Endothelial cell of umbilical vein (primary cell): ENCODE measurements at regions not wholly inside any gene's neighbourhood (a gene's known extent, or its start where the extent isn't known, plus 50 kb on each side); places are given as distances from the start of the nearest gene placed in this dataset.

Source experiments
- BruUV-seq: library from RNA; stranded (reverse); fragments of 400-500 nt; replicated peaks from 2 replicates; lab custom pipeline; 2021; lab: Mats Ljungman, UMichigan
- CTCF ChIA-PET: fragments of 300-600, 350-600 bp; sonication (Branson Sonifier 250); formaldehyde crosslinking; loops from one replicate; lab custom pipeline; 2021; ENCODE audit warnings: antibody characterized with exemption, inconsistent platforms; lab: Charles Lee
- POLR2A ChIA-PET: fragments of 300-600, 350-600 bp; sonication (Branson Sonifier 250); formaldehyde crosslinking; loops from one replicate; lab custom pipeline; 2021; ENCODE audit warnings: antibody characterized with exemption, inconsistent platforms; lab: Charles Lee
- DNase-seq: peaks from one replicate; pipeline ENCODE4 v3.0.0-alpha.2; 2011; ENCODE audit warnings: low read depth, low spot score
- FAIRE-seq: peaks from 2 replicates; lab custom pipeline; 2011; peaks lifted over from hg19 to GRCh38; lab: Jason Lieb, UNC
- H2AFZ ChIP-seq: 2 replicates; pipeline ENCODE4 v1.6.0; 2012; ENCODE audit warnings: low read depth, low read length, control low read depth, inconsistent platforms
- H3K27ac ChIP-seq: 2 replicates; pipeline ENCODE4 v1.5.1; 2011; ENCODE audit warnings: low read depth, mild to moderate bottlenecking, control low read depth, low read length, moderate library complexity; ENCODE audit not compliant: insufficient read depth
- H3K27me3 ChIP-seq, 2 experiments: 2 replicates each; pipeline versions ENCODE4 v1.6.0 to v1.6.1; 2011; ENCODE audit warnings: low read length in 2 of 2, mixed read lengths in 1 of 2; ENCODE audit not compliant: control insufficient read depth in 2 of 2, insufficient read depth in 2 of 2
- H3K36me3 ChIP-seq, 2 experiments: 2 replicates in 1 of 2; 3 replicates in 1 of 2; pipeline ENCODE4 v1.5.1; 2011; ENCODE audit warnings: low read length in 2 of 2, mild to moderate bottlenecking in 1 of 2, moderate library complexity in 1 of 2; ENCODE audit not compliant: control insufficient read depth in 2 of 2, insufficient read depth in 2 of 2; ENCODE audit errors: extremely low read depth in 1 of 2
- H3K4me1 ChIP-seq: 3 replicates; pipeline ENCODE4 v1.5.1; 2011; ENCODE audit warnings: mild to moderate bottlenecking, low read length; ENCODE audit not compliant: control insufficient read depth, insufficient read depth; ENCODE audit errors: extremely low read depth
- H3K4me2 ChIP-seq: 2 replicates; pipeline ENCODE4 v1.6.1; 2011; ENCODE audit warnings: low read length, control low read depth, mixed read lengths; ENCODE audit not compliant: insufficient read depth
- H3K4me3 ChIP-seq, 3 experiments: fragments of 200-600 bp in 1 of 3; sonication (generic), shearing (Covaris generic) in 1 of 3; replicated peaks in 1 of 3; 2 replicates each; pipeline ENCODE4 v1.5.1; 2011 to 2016; ENCODE audit warnings: control low read depth in 3 of 3, low read length in 3 of 3, mild to moderate bottlenecking in 2 of 3, inconsistent platforms in 1 of 3, low read depth in 1 of 3, moderate library complexity in 1 of 3; ENCODE audit not compliant: insufficient read depth in 1 of 3
- H3K79me2 ChIP-seq: 2 replicates; pipeline ENCODE4 v1.6.0; 2012; ENCODE audit warnings: low read length, inconsistent platforms; ENCODE audit not compliant: control insufficient read depth, insufficient read depth
- H3K9ac ChIP-seq: replicated peaks from 2 replicates; pipeline ENCODE3; 2011; ENCODE audit warnings: low read length, control low read depth; ENCODE audit not compliant: insufficient read depth; ENCODE audit errors: extremely low read depth
- H3K9me1 ChIP-seq: replicated peaks from 3 replicates; pipeline ENCODE4 v1.6.0; 2011; ENCODE audit warnings: mild to moderate bottlenecking, low read length; ENCODE audit not compliant: control insufficient read depth, insufficient read depth; ENCODE audit errors: extremely low read depth
- H3K9me3 ChIP-seq: replicated peaks from 2 replicates; pipeline ENCODE4 v1.5.1; 2012; ENCODE audit warnings: low read length, inconsistent platforms; ENCODE audit not compliant: control insufficient read depth, insufficient read depth
- H4K20me1 ChIP-seq: replicated peaks from 2 replicates; pipeline ENCODE3; 2011; ENCODE audit warnings: mild to moderate bottlenecking, low read length; ENCODE audit not compliant: control insufficient read depth, insufficient read depth; ENCODE audit errors: extremely low read depth
- CTCF ChIP-seq, 2 donors: IDR thresholded peaks; 1 replicate in 1 of 2; 2 replicates in 1 of 2; pipeline ENCODE4 v1.5.1; 2011; ENCODE audit warnings: low read length in 2 of 2, mild to moderate bottlenecking in 2 of 2, moderate library complexity in 2 of 2, control low read depth in 1 of 2, inconsistent platforms in 1 of 2, low read depth in 1 of 2; ENCODE audit not compliant: insufficient read depth in 1 of 2; ENCODE audit errors: extremely low read depth in 1 of 2
- EZH2 ChIP-seq: IDR thresholded peaks from 2 replicates; pipeline ENCODE4 v1.6.1; 2012; ENCODE audit warnings: borderline replicate concordance, low read depth, mild to moderate bottlenecking, moderate library complexity, low read length, inconsistent platforms; ENCODE audit not compliant: severe bottlenecking
- FOS ChIP-seq: IDR thresholded peaks from 2 replicates; pipeline ENCODE4 v1.6.1; 2011; ENCODE audit warnings: mild to moderate bottlenecking, low read length, moderate library complexity, borderline replicate concordance; ENCODE audit not compliant: insufficient read depth
- GATA2 ChIP-seq: IDR thresholded peaks from 2 replicates; pipeline ENCODE4 v1.7.0; 2011; ENCODE audit warnings: low read depth, mild to moderate bottlenecking, moderate library complexity, mixed read lengths, low read length; ENCODE audit not compliant: insufficient read length, insufficient read depth
- JUN ChIP-seq: IDR thresholded peaks from 2 replicates; pipeline ENCODE4 v1.6.1; 2011; ENCODE audit warnings: borderline replicate concordance, low read depth; ENCODE audit not compliant: insufficient read length, insufficient read depth
- MYC ChIP-seq: IDR thresholded peaks from one replicate; pipeline ENCODE4 v1.6.1; 2011; ENCODE audit warnings: mild to moderate bottlenecking, low read depth, low read length
- POLR2A ChIP-seq: IDR thresholded peaks from 2 replicates; pipeline ENCODE4 v1.6.1; 2012; ENCODE audit warnings: low read depth, mild to moderate bottlenecking, control low read depth, low read length
- POLR2AphosphoS5 ChIP-seq: IDR thresholded peaks from 2 replicates; pipeline ENCODE4 v1.6.1; 2012; ENCODE audit warnings: low read depth, mild to moderate bottlenecking, control low read depth, low read length, moderate library complexity; ENCODE audit not compliant: insufficient read depth
- dilution Hi-C: fragments of 300-500 bp; cut with MboI; formaldehyde crosslinking; loops from one replicate; pipeline ENCODE4 v1.15.0; 2019; ENCODE audit warnings: low sequenced_read_pairs; ENCODE audit not compliant: extremely low pct_ligation_motif_present
- intact Hi-C: fragments of 100-400 bp; cut with micrococcal nuclease; formaldehyde crosslinking; loops from one replicate; pipeline ENCODE4 v1.10.0; 2022
- TF ChIP-seq, protein P1 (sequence below): IDR thresholded peaks from 2 replicates; pipeline ENCODE4 v1.6.1; 2011; ENCODE audit not compliant: insufficient read depth, insufficient read length

- no peak for TF ChIP-seq POLR2AphosphoS5
- no peak for TF ChIP-seq EZH2
- TF ChIP-seq JUN = no peak
- no peak for TF ChIP-seq MYC
- no peak for TF ChIP-seq POLR2A
- TF ChIP-seq CTCF (IDR thresholded peaks at IDR 0.05; ENCODE audit: extremely low read depth in 1 of 2, insufficient read depth in 1 of 2, low read depth in 1 of 2, low read length in 2 of 2) = no peak
- no peak for TF ChIP-seq GATA2
- no peak for TF ChIP-seq FOS
- TF ChIP-seq, protein P1, sequence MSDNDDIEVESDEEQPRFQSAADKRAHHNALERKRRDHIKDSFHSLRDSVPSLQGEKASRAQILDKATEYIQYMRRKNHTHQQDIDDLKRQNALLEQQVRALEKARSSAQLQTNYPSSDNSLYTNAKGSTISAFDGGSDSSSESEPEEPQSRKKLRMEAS = no peak
- ChIA-PET CTCF (interaction anchor here (1.0 to 2.0 kb wide), 2 partner anchors 10 to 17 kb away, joined by 3 to 5 read pairs; no protein-coding TSS in a partner anchor), POLR2A (no interaction called here)
- Histone ChIP-seq H3K9ac (no peak overlapping the region), H3K79me2 (no peaks in the 10 kb centered on the region), H3K27ac (no peak overlapping the region), H3K9me3 (no peaks in the 10 kb centered on the region), H3K4me1 (no peaks in the 10 kb centered on the region), H3K36me3 (no peaks in the 10 kb centered on the region), H2AFZ (no peak overlapping the region), H3K4me3 (no peak overlapping the region), H4K20me1 (no peaks in the 10 kb centered on the region), H3K27me3 (no peaks in the 10 kb centered on the region), H3K9me1 (no peaks in the 10 kb centered on the region), H3K4me2 (no peak overlapping the region)
- dilution Hi-C loops (no loop called here), intact Hi-C loops (no loop called here)
- DNase-seq (no peak), FAIRE-seq (no peak)
- BruUV-seq = no TSS peak
Measured at GRCh38 chr3:144556392-144556791, 584.8 kb downstream of the DIPK2A start.
